GM18858 (cell line): ENCODE measurements at regions not wholly inside any gene's neighbourhood (a gene's known extent, or its start where the extent isn't known, plus 50 kb on each side); places are given as distances from the start of the nearest gene placed in this dataset.

Source experiments
- ATAC-seq: cut with Tn5 transposase; IDR thresholded peaks from one replicate; pipeline ENCODE4 v1.9.1; 2021; ENCODE audit not compliant: unreplicated experiment

GRCh38 chr1:63038586-63038985 lies 254.7 kb downstream of the ATG4C start:
- ATAC-seq, result no peak

DNA sequence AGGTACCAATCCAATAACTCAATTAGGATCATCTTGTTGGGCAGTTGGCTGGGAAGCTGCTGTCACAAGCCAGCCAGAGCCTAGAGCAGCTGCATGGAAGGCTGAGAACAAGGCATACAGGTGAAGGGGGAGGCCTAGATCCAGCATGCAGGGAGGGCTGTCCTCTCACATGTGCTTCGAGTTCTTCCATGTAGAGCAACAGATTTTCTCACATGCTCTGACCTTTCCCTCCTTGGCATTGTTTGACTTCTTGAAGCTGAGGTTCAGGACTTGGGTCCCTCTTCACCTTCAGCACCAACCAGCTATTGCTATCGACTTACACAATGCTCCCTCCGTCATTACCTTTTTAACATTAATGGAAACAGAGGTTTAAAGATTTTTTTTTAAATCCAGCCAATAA lies 257.7 kb downstream of the ATG4C start:
- ATAC-seq, result no peak

DNA sequence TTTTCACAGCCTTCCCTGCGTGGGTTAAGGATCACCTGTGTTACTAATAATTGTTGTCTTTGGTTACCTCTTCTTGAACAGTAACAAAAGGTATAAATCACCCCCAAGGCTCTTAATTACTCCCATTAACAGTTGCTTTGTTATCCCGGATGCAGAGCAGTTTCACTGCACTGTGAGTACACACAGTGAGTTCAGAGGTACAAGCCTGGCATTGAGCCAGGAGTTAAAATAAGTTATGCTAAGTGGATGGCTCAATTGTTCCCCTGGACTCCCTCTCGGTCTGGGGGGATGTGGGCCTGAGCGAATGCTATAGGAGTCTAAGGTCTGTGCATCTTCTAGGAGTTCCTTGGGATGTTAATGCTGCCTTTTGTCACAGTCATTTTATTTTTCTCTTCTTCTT lies 258.3 kb downstream of the ATG4C start:
- no peak for ATAC-seq

DNA sequence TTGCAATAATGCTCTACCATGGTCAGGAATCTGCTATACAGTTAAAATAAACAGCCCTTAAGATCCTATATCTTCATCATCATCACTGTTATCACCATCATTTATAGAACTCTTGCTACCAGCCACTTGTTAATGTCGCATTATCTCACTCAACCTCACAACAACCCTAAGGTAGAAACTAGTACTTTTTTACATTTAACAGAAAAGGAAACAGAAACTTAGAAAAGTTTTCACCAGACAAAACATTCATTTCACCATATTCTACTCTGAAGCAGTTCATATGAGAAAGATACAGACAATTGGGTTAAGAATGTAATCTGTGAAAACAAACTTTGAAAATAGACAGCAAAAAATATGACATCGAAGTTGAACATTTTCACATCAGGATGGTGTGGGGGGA lies 262.6 kb downstream of the ATG4C start:
- ATAC-seq, result no peak

GRCh38 chr1:63049135-63049534 lies 265.2 kb downstream of the ATG4C start:
- no peak for ATAC-seq

DNA sequence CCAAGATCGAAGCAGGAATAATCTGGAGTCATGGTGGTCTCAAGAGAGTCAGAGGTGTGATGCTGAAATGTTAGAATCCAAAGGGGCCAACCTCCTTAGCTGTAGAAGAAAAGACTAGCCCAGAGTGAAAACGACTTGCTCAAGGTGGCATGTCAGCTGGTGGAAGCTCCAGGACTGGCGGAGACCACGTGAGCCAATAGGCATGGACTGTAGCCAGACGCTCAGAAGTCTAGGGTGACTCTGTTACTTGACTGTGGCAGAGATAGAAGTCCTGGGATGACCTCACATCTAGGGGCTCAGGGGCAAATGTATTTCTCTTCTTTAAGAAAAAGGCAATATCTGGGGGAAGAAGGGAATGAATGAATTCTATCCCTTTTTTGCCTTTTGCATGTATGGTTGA lies 267.4 kb downstream of the ATG4C start:
- no peak for ATAC-seq

DNA sequence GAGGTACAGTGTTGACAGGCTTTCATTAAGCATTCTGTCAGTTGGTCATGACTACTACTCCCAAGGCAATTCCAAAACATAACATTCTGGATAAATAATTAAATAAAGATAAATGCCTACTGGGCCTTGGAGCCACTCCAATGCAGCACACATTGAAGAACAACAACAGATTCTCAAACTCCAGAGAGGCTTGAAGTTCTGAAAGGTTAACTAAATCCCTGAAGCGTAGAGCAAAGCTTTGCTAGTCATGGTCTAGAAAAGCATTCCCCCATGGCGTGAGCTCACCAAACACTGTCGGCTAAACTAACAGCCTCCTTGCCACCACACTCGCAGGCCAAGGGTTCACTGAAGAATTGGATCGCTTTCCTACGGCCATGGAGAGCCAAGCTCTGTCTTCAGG lies 268.0 kb downstream of the ATG4C start:
- ATAC-seq, result no peak

DNA sequence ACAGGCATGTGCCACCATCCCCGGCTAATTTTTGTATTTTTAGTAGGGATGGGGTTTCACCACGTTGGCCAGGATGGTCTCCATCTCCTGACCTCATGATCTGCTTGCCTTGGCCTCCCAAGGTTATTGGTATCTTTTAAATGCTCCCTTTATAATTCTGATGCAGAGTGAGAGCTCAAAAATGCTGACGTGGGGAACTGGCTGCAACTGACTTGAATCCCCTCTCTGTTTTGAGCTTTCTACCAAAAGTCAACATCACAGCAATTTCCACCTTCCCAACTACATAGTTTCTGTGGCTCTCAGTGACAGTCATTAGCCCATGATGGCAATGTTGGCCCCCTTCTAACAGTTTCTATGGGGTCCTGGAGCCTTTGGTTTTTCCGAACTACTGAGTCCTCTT lies 268.2 kb upstream of the FOXD3 start:
- ATAC-seq, result no peak

GRCh38 chr1:63063367-63063766 lies 259.0 kb upstream of the FOXD3 start:
- no peak for ATAC-seq

GRCh38 chr1:63064135-63064534 lies 258.2 kb upstream of the FOXD3 start:
- no peak for ATAC-seq

DNA sequence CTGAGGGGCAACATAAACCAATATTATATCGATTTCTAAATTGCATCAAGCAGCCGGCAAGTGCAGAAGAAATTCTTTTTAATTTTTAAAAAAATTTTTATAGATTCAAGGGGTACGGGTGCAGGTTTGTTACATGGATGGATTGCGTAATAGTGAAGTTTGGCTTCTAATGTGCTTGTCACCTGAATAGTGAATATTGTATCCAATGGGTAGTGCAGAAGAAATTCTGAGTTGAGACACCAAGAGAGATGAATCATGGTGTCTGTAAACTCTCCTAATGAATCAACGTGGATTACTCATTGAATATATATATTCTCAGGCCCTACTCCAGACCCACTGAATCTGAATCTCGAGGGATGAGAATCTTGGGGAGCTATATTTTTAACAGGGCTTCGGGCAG lies 253.7 kb upstream of the FOXD3 start:
- no peak for ATAC-seq

DNA sequence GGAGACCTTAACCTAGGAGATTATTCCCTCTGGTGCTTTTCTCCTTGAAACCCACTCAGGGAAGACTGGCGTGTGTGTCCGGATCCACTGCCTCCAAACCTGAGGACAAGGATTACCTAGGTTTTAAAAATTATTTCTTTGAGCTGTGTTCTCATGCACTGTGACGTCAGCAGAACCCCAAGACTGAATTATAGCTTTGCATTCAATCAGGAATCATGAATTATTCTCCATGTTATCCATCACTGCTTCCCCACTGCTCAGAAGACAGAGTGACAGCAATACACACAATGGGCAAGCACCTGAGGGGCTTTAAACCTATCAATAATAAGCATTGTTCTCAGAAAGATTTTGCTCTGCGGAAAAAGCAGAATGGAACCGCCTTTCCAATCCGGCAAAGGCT lies 253.2 kb upstream of the FOXD3 start:
- ATAC-seq, result no peak

DNA sequence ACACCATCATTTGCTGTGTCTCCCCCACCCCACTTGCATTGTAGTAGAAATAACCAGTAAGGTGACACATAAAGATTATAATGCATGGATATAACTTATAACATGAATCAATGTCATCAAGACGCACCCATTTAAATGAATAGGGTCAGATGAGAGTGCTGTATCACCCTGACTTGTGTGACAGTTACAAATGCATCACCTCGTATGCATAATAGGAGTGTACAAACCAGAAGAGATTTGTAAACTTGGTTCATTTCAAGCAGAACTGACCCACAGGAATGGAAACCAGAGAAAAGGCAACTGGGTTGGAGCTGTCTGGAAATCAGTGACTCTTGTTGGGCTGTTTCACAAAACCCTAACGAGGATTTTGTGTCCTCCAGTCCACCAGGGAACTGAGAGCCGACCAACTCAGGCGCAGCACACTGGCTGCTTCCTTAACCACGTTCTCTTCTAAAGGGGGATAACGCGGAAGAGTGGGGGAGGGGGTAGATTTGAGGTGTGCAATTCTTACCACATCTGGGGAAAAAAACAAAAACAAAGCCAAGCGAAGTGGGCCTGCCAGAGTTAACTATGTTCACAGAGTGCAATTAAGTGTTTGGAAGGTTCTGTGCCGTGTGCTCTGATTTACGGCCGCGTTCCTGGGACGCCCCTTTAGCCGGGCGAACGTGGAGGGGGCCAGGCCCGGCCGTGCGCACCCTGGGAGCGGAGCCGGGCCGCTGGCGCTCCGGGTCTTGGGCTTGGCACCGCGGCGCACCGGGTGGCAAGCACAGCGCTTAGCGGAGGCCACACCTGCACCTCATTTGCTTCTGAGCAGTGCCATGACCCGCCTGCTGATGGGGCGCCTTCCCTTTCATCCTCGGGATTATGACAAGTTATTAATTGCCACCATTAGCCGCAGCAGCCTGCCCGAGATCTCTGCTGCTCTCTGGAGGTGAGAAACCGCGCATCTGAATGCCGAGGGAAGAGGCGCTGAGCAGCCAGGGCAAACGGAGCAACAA lies 248.8 kb upstream of the FOXD3 start:
- ATAC-seq, result no peak

GRCh38 chr1:63074321-63074720 lies 248.0 kb upstream of the FOXD3 start:
- ATAC-seq, result no peak

GRCh38 chr1:63082766-63083165 lies 239.6 kb upstream of the FOXD3 start:
- ATAC-seq, result no peak

- ATAC-seq, result no peak
Measured at GRCh38 chr1:63087966-63088365, 234.4 kb upstream of the FOXD3 start.

GRCh38 chr1:63099188-63099587 lies 223.2 kb upstream of the FOXD3 start:
- no peak for ATAC-seq

- ATAC-seq, result no peak
Measured at GRCh38 chr1:63101336-63101735, 221.0 kb upstream of the FOXD3 start.

DNA sequence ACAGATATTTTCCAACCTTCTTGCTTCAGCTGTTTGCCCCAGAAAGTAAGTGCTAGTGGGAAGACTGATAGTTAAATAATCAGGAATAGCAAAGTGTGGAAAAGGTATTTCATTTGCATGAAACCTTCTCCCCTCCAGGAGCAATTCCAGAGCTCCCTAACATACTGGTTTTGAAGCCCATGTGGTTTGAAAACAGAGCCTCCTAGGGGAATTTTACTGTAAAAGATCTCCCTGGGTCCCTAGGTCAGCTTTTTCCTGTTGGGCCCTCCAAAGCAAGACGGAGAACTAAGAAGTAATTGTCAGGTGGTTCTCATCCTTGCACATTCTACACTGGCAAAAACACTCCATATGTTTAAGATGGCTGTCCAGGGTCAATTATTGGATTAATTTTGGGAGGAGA lies 218.7 kb upstream of the FOXD3 start:
- no peak for ATAC-seq

GRCh38 chr1:63107066-63107465 lies 215.3 kb upstream of the FOXD3 start:
- no peak for ATAC-seq

- no peak for ATAC-seq
Measured at GRCh38 chr1:63108206-63108605, 214.2 kb upstream of the FOXD3 start.

GRCh38 chr1:63112155-63112900 lies 210.0 kb upstream of the FOXD3 start:
- ATAC-seq, result no peak
